Renal cortex interstitium (tissue), 11 donors: ENCODE measurements at regions not wholly inside any gene's neighbourhood (a gene's known extent, or its start where the extent isn't known, plus 50 kb on each side); places are given as distances from the start of the nearest gene placed in this dataset.

Experiments
- DNase-seq, 11 donors: peaks; one replicate each; pipeline ENCODE4 v3.0.0-alpha.2; 2013; ENCODE audit warnings: low read depth in 9 of 11, low spot score in 4 of 11; ENCODE audit errors: extremely low read depth in 1 of 11

GRCh38 chr4:84051639-84052038 is 447.5 kb downstream of the NKX6-1 start:
- no peak for DNase-seq

GRCh38 chr4:84051089-84051488 is 448.0 kb downstream of the NKX6-1 start:
- DNase-seq = no peak

- peak in 5 of 11 donors; percentile 5 to 26 (median 9) for DNase-seq
Measured at GRCh38 chr4:84050015-84050414, 449.1 kb downstream of the NKX6-1 start.

GRCh38 chr4:84046551-84046950 is 452.5 kb downstream of the NKX6-1 start:
- no peak for DNase-seq

GRCh38 chr4:84041426-84041825 is 457.7 kb downstream of the NKX6-1 start:
- DNase-seq = no peak

- DNase-seq = no peak
Measured at GRCh38 chr4:84035568-84035967, 463.5 kb downstream of the NKX6-1 start.

- DNase-seq = no peak
Measured at GRCh38 chr4:84032372-84032771, 466.7 kb downstream of the NKX6-1 start.

GRCh38 chr4:84031401-84031800 is 467.7 kb downstream of the NKX6-1 start:
- no peak for DNase-seq

- no peak for DNase-seq
Measured at GRCh38 chr4:84028340-84028739, 470.8 kb downstream of the NKX6-1 start.

GRCh38 chr4:84024405-84024804 is 474.7 kb downstream of the NKX6-1 start:
- DNase-seq = no peak

GRCh38 chr4:84022564-84022963 is 476.5 kb downstream of the NKX6-1 start:
- DNase-seq = no peak

GRCh38 chr4:84019626-84020025 is 479.5 kb downstream of the NKX6-1 start:
- no peak for DNase-seq

GRCh38 chr4:84003046-84003445 is 467.1 kb downstream of the GPAT3 start:
- DNase-seq = no peak

- DNase-seq = no peak
Measured at GRCh38 chr4:84001876-84002569, 466.1 kb downstream of the GPAT3 start.

GRCh38 chr4:83996254-83996653 is 460.3 kb downstream of the GPAT3 start:
- DNase-seq = no peak

GRCh38 chr4:83993774-83994173 is 457.9 kb downstream of the GPAT3 start:
- no peak for DNase-seq

- DNase-seq = no peak
Measured at GRCh38 chr4:83989835-83990234, 453.9 kb downstream of the GPAT3 start.

- DNase-seq = no peak
Measured at GRCh38 chr4:83981156-83981555, 445.2 kb downstream of the GPAT3 start.

GRCh38 chr4:83979773-83980172 is 443.9 kb downstream of the GPAT3 start:
- DNase-seq = no peak

- DNase-seq = no peak
Measured at GRCh38 chr4:83974111-83974780, 438.3 kb downstream of the GPAT3 start.

GRCh38 chr4:83964996-83965541 is 429.2 kb downstream of the GPAT3 start:
- DNase-seq = no peak
